NCI-H187 treated with DMSO at 0.1 percent for 48 hours (cell line): ENCODE measurements at regions not wholly inside any gene's neighbourhood (a gene's known extent, or its start where the extent isn't known, plus 50 kb on each side); places are given as distances from the start of the nearest gene placed in this dataset.
"Not testable (repeated sequence)": the region's sequence is repeated elsewhere in the genome, so short reads cannot be mapped to it uniquely, and the experiment has no call there.

Experiments
- DNase-seq: peaks from one replicate; lab custom pipeline; 2025; lab: John Stamatoyannopoulos, UW

GRCh38 chr1:54474310-54475251 is 68.4 kb upstream of the SSBP3 start:
- no peak for DNase-seq

- DNase-seq = no peak
Measured at GRCh38 chr1:54471588-54471987, 65.4 kb upstream of the SSBP3 start.

DNA sequence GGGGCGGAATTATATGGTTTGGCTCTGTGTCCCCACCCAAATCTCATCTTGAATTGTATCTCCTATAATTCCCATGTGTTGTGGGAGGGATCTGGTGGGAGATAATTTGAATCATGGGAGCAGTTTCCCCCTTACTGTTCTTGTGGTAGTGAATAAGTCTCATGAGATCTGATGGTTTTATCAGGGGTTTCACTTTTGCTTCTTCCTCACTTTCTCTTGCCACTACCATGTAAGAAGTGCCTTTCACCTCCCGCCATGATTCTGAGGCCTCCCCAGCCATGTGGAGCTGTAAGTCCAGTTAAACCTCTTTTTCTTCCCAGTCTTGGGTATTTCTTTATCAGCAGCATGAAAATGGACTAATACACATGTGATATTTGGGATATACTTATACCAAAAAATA is 63.2 kb upstream of the SSBP3 start:
- DNase-seq = not testable (repeated sequence)

DNA sequence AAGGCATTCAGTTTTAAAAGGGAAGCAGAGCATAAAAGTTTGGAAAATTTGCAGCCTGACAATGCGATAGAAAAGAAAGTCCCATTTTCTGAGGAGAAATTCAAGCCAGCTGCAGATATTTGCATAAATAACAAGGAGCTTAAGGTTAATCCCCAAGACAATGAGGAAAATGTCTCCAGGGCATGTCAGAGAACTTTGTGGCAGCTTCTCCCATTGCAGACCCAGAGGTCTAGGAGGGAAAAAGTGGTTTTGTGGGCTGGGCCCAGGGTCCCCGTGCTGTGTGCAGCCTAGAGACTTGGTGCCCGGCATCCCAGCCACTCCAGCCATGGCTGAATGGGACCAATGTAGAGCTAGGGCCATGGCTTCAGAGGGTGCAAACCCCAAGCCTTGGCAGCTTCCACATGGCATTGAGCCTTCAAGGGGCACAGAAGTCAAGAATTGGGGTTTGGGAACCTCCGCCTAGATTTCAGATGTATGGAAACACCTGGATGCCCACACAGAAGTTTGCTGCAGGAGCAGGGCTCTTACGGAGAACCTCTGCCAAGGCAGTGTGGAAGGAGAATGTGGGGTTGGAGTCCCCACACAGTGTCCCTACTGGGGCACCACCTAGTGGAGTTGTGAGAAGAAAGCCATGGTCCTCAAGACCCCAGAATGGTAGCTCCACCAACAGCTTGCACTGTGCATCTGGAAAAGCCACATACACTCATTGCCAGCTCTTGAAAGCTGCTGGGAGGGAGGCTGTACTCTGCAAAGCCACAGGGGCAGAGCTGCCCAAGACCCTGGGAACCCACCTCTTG is 62.3 kb upstream of the SSBP3 start:
- not testable (repeated sequence) for DNase-seq

- no peak for DNase-seq
Measured at GRCh38 chr1:54465351-54465811, 59.2 kb upstream of the SSBP3 start.

GRCh38 chr1:54464477-54465146 is 58.4 kb upstream of the SSBP3 start:
- DNase-seq = no peak

DNA sequence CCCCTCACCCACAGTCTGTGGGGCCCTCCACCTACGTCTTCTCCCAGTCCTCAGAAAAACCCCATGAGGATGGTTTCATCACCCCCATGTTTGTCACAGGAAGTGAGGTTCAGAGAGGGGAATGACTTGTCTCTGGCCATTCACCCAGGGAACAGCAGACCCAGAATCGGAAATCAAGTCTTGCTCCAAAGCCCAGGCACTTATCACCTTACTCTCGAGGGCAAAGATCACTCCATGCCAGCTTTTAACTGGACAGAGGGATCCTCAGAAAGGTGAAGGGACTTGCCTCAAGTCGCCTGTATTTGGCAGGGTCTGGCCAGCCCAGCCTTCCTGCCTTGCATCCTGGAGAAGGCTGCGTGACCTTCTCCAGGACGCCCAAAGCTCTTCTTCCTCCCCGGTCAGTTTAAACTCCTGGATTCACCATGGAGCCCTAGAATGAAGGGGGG is 57.9 kb upstream of the SSBP3 start:
- no peak for DNase-seq

- no peak for DNase-seq
Measured at GRCh38 chr1:54463259-54464030, 57.3 kb upstream of the SSBP3 start.

DNA sequence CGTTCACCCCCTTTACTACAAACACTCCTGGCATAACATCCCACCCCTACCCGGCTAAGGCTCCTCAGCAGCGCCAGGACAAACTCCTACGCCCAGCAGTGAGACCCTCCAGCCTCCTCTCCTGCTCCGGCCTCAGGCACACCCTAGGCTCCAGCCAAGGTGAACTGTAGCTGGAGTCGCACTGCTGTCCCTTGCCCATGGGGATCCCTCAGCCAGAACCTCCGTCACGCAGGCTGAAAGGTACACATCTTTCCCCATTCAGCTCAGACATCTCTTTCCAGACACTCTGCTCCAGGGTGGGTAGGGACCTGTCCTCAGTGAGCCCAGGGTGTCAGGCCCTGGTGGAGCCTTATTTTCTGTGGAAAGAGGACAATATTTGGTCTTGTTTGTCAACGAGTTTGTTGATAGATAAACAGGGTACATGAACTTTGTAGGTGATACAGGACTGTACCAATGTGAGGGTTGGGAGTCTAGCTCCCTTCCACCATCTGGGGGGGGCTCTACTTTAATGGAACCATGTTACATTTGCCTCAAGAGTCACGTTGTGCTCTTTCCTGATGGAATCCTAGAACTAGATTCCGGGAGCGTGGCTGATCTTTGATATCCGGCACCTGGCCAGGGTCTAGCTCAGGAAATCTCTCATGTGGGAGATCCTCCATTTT is 56.5 kb upstream of the SSBP3 start:
- no peak for DNase-seq

GRCh38 chr1:54461731-54462596 is 55.8 kb upstream of the SSBP3 start:
- no peak for DNase-seq

- no peak for DNase-seq
Measured at GRCh38 chr1:54460861-54461387, 54.7 kb upstream of the SSBP3 start.

DNA sequence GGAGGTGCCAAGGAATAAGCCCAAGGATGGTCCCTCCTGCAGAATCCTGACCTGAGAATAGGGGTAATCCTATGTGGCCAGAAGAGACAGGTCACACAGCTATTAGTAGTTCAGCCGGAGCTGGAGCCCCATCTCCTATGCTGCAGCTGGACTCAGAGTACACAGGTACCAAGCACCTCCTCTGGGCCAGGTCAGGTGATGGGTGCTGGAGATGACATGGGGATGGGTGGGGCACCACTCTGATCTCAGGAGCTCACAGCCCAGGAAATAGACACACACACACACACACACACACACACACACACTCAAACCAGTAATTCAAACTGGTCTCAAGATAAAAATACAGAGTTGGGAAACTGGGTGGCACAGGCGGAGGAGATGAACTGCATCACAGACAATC is 54.2 kb upstream of the SSBP3 start:
- DNase-seq = no peak

DNA sequence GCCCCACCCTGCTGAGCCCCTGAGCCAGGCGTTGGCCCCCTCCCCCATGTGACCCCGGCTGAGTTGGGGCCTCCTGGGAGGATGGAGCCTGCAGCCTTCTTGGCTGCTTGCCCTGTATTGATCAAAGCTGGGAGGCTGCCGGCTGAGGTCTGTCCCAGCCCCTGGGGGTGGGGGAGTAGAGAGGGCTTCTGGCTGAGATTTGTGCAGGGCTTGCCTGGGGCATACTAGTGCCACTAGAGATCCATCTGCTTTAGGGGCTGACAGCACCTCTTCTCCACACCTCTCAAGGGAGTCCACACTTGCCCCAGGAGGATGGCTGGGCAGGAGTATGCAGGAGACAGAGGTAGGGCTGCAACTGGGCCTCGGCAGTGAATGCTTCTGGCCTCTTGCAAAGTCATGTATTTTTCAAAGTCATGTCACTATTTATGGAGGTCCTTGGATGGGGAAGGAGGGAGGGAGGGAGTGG is 53.6 kb upstream of the SSBP3 start:
- DNase-seq = no peak

DNA sequence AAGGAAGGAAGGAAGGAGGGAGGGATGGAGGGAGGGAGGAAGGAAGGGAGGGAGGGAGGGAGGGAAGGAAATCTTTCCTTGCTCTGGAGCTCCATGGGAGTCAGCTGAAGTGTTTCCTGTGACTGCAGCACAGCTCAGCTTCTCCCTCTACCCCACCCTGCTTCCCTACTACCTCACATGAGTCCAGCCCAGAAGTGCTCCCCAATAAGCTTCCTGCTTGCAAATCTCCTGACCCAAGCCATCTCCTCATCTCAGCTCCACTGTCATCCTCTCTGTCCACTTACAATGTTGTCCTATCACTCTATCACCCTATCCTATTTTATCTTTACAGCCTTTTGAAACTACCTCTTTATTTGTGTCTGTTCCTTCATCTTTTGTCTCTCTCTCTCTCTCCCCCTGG is 52.9 kb upstream of the SSBP3 start:
- DNase-seq = no peak

DNA sequence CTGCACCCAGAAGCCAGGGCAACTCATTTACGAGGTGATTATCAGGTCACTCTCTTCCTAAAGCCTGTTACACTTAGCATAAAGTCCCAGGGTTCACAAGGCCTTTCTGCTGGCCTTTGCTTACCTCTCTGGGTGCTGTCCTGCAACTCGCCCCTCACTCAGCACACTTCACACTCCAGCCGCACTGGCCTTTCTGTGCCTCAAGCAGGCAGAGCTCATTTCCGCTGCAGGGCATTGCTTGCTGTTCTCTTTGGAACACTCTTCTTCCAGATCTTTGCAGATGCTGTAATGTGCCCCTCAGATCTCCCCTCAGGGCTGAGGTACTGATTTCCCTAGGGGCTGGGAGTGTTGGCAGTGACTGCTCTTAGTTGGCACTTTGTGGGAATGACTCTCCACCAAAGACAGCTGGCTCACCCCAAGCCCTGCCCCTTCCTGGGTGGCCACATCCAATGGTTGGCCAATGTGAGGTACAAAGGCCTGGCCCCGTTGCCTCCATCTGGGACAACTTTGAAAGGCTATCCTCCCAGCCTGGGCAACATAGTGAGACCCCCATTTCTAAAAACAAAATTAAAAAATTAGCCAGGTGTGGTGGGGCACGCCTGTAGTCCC is 50.8 kb upstream of the SSBP3 start:
- no peak for DNase-seq

DNA sequence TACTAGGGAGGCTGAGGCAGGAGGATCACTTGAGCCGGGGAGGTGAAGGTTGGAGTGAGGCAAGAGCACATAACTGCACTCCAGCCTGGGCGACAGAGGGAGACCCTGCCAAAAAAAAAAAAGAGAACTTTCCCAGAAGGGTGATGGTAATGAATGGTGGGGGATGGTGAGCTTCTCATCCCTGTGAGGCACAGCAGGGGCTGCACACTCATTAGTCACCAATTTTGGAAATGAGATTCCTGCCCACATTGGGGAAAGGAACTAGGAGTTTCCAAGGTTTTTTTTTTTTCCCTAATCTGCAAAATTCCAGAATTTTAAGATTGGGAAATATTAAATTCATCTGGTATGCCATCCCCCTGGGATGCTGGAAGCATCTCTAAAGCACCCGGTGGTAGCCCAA is 50.2 kb upstream of the SSBP3 start:
- no peak for DNase-seq
